Fibroblast of upper back skin (primary cell): ENCODE measurements at regions not wholly inside any gene's neighbourhood (a gene's known extent, or its start where the extent isn't known, plus 50 kb on each side); places are given as distances from the start of the nearest gene placed in this dataset.
"Not testable (repeated sequence)": the region's sequence is repeated elsewhere in the genome, so short reads cannot be mapped to it uniquely, and the experiment has no call there.

ENCODE experiments used
- DNase-seq: peaks from one replicate; pipeline ENCODE4 v3.0.0-alpha.2; 2013

DNA sequence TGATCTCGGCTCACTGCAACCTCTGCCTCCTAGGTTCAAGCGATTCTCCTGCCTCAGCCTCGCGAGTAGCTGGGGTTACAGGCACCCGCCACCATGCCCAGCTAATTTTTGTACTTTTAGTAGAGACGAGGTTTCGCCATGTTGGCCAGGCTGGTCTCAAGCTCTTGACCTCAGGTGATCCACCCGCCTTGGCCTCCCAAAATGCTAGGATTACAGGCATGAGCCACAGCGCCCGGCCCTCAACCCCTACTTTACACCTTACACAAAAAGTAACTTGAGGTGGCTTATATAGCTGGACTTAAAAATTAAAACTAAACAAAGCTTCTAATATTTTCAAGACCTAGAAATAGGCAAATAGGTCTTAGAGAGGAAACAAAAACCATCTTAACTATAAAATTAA lies 524.0 kb upstream of the FAM174A start:
- DNase-seq = not testable (repeated sequence)

DNA sequence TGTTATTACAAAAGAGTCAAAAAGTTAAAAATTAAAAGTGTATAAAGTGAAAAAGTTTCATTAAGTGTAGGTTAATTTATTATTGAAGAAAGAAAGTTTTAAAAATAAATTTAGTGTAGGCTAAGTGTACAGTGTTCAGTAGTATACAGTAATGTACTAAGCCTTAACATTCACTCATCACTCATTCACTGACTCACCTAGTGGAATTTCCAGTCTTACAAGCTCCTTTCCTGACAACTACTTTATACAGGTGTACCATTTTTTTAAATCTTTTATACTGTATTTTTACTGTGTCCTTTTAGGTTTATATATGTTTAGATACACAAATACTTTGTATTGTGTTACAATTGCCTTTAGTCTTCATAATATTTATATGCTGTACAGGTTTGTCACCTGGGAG lies 530.2 kb upstream of the FAM174A start:
- no peak for DNase-seq

DNA sequence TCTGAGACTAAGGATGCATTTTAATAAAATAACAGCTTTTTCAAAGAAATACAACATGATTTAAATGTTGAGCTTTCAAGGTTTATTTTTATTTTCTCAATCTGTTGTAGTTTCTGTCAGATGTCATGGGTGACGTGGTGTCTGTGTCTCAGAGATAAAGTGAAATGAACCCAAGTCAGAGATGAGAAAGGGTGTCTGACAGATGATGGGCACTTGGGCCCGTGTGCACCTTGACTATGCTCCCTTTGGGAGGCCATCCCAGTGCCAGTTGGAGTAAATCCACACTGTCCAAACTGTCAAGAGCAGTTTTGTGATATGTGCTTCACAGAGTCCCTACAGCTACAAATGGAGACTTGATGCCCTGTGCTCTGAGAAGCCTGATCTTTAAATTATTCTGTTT lies 536.9 kb upstream of the FAM174A start:
- DNase-seq = no peak

DNA sequence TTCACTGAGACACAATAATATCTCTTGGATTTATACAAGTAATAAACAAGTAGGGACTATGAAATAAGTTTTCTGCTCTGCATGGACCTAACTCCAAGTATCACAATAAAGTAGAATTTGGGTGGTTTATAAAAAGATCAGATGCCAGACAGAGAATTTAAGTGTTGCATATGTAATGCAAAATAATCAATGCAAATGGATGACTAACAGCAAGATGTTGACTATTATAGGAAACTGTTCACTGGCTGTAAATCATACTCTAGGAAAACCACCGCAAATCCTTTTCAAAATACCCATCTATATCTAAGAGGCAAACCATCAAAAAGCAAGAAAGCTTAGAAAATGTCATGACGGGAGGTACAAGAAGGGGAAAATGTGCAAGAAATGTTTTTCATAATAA lies 539.8 kb upstream of the FAM174A start:
- no peak for DNase-seq

DNA sequence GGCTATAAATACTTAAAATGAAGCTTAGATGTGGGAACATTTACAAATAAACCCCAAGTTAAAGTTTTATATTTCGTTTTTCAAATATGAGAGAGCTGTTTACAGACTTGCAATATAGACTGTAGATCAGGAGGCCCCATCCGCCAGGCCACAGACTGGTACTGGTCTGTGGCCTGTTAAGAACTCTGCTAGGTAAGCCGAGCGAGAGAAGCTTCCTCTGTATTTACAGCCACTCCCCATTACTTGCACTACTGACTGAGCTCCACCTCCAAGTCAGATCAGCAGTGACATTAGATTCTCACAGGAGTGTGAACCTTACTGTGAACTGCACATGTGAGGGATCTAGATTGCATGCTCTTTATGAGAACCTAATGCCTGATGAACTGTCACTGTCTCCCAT lies 561.4 kb upstream of the FAM174A start:
- no peak for DNase-seq

DNA sequence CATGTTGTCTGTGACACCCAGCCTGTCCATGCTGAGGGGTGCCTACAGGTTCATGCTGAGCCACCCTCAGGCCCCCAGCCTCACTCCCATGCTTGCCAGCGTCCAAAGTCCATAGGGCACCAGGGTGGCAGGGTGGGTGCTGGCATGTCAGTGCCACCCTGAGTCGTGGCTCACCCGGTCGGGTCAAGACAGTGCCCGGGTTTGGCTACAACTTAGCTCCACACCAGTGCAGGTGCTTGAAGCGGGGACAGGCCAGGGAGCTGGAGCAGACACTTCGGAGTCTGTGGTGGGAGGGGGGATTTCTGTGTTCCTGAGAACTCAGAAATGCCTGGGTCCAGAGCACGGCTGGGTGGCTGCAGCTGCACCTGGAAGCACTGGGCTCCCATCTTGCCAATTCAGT lies 579.2 kb upstream of the FAM174A start:
- no peak for DNase-seq

DNA sequence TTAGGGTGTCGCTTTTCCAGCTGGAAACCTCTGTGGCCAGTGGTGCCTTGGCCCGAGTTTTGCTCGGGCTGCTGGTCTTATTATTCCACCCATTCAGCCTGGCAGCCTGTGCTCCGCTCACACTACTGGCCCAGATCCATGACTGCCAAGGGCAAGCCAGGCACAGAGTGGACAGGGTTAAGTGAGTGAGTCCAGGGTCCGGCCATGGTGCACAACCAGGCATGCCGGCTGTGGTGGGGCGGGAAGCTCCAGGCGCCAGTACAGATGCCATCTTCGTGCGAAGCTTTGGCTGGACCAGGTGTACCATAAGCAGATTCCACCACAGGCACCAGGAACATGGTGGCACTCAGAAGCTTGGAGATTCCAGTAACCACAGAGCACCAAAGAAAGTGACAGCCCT lies 580.2 kb upstream of the FAM174A start:
- no peak for DNase-seq

DNA sequence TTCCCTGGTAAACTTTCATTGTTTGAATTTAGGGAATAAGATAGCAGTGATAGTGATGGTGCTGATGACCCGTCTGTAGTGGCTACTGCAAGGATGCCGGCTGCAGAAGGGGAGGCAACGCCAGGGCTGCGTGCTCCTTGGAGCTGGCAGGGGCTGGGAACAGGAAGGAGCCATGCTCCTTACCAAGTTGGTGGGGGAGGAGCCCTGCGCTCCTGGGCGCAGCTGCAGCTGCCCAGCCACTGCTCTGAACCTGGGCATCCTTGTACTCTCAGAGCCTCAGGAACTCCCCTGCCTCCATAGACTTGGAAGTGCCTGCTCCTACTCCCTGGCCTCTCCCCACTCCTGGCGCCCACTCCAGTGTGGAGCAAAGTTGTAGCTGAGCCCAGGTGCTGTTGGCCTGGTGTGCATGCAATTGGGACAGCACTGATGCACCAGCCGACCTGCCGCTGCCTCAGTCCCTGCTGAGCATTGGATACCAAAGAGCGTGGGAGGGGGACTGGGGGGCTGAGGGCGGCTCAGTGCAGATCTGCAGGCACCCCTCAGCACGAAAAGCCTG lies 585.1 kb upstream of the FAM174A start:
- no peak for DNase-seq

DNA sequence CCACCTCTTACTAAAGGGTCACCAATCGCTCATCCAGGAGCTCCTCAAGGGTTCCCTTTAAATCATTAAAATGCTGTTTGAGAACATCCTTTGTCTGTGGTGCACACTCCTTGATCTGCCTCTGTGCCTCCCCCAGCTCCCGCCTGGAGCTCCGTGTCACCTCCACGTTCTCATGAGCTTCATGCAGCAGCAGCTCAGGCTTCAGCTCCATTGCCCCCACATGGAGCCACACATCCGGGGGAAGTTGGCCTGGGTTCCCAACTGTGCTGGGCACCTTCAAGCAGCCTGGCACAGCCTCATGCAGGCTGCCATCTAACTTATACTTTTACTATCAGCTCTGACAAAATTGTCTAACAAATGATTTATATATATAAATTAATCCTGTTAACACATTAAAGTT lies 585.8 kb upstream of the FAM174A start:
- no peak for DNase-seq

DNA sequence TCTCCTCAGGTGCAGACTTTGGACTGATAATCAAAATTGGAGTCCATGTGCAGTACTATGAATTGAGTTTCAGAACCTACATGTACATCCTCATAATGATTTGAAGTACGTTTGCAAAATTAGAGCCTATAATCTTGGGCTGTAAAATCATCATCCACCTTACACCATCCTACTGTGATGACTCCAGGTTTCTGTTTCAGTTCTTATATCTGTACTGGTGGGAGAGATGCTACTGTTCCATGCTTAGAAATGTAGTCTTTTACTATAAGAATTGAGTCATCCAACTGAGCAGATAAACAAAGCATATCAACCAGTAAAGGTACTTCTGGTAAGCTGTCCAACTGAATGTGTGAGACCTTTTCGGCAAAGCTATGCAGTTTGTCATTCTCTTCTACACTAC lies 586.3 kb upstream of the FAM174A start:
- DNase-seq = no peak

DNA sequence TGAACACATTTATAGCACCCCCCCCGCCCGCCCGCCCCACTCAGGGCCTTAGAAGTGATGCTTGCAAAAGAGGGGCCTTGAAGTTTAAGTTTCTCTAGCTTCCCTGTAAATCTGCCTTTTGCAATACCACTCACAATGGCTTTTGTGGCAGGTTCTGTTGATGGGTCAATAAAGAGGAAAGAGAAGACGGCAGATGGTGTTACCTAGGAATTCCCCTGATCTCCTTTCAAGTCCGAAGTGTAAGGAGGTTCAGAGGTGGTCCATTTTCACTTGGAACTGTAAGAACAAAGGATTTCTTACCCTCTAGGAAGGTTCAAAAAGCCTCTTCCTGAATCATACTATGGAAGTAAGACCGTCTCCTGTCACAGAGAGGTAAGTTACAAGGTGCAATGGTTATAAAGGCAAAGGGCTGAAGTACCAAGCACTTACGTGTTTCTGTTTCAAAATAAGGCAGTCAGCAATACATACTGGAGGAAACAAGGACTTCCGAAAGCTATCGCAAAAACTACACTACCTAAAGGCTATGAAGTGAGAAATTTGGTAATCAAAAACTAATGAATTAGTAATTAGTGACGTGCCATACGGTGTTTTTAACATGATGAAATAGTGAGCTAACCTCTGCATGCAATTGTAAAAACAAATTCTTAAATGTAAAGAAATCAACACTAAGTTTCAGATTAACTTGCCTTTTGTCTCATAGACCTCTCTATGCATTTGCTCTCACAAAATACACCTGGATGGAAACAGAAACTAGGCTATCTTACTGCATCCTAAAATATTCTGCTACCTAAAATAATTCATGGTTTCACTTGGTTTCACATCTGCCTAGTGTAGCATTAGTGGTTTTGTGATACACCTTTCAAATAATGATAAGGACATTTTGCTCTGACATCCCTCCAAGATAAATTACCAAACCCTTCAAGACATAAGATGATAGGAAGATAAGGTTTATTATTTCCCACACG lies 589.4 kb upstream of the FAM174A start:
- DNase-seq = no peak

DNA sequence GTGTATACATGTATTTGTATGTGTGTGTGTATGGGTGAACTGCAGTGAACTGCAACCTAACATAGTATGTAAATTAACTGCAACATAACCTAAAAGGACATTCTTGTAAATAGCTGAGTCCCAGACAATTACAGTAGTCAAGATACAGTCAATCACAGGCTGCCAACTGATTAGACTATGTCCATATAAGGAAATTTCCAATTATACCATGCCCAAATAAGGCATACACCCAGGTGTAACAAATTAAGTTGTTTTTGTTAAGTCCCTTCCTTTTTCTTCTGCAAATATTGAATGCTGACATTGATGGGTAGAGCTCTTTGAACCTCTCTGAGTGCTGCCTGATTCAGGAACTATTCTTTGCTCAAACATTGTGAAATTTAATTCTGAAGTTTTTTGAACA lies 594.6 kb upstream of the FAM174A start:
- no peak for DNase-seq

DNA sequence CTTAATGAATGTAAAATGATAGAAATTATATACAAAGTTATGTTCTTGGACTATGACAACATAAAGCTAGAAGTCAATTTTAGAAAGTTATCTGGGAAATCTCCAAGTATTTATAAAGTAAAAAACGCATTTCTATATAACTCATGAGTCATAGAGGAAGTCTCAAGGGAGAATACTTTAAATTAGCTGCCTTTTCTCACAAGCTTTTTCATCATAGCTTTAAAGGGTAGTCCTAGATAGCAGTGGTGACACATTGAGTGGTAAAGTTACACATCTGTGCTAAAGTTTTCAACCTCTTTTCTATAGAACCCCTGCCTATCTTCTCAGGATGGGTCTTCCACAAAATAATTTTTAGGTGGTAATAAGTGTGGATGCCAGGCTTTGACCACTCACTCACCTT lies 598.3 kb upstream of the FAM174A start:
- DNase-seq = no peak

DNA sequence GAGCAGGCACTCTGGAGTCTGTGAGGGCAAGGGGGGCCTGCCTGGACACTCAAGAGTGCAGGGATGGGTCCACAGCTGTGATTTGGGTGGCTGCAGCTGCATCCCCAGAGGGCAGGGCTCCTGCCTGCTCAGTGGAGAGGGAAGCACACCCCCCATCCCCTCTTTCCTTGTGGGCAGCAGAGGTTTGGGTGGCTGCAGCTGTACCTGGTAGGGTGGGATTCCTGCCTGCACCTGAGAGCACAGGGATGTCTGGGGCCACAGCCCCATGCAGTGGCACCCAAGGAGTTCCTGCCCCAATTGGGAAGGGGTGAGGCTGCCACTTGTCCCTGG lies 605.4 kb upstream of the FAM174A start:
- DNase-seq = no peak

DNA sequence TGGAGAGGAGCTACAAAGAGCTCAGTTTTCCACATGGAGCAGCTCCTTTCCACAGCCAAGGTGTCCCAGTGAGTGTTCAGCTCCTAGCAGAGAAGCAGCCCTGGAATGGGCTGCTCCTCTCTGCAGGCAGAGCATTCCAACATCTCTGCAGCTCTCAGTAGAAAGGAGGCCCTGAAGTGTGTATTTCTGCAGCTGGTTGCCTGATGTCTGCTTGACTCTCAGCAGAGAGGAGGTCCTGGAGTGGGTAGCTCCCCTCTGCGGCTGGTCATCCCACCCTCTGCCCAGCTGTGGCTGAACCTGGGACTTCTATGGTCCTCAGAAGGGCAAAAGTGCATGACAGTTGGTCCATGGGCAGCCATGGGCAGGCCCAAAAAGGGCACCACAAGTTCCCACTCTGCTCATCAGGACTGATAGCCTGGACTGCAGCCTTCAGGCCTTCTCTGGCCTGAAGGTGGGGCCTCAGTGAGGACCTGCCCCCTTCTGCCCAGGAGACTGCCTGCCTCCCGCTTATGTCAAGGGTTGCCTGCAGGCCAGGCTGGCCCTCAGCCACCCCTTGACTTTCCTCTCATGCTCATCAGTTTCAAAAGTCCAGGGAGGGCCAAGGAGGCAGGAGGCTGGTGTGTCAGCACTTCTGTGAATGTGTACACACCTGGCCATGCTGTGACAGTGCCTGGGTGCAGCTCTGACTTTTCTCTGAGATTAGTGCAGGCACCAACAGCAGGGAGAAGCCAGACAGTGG lies 605.9 kb upstream of the FAM174A start:
- DNase-seq = no peak

DNA sequence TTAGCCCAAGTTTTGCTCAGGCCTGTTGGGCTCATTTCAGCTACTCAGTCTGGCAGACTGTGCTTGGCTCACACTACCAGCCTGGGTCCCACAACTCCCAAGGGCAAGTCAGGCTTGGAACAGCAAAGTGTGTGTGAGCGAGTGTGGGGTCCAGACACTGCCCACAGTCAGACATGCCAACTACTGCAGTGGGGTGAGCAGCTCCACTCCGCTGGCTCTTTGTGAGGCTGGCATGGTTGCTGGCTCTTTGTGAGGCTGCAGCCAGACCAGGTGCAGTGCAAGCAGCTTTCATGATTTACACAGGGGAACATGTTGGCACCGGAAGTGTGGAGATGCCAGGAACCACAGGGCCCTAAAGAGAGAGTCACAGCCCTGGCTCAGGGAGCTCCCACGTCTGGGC lies 606.7 kb upstream of the FAM174A start:
- DNase-seq = no peak

DNA sequence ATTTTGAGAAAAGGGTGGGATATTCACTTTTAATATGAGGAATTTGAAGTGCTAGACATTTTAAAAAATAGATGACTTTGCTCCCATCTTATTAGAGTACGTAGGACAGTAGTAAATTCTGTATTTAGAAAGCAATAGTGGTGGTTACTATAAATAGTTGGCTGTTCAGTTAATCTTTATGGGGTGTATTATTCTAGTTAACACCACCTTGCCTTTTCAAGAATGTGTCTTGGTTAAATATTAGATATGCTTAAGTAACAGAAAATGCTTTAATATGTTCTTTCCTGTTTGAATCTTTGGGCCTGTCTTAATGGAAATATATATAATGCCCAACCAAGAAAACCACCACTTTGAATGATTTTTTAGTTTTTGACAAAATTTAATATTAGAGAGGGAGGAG lies 608.7 kb upstream of the FAM174A start:
- no peak for DNase-seq

DNA sequence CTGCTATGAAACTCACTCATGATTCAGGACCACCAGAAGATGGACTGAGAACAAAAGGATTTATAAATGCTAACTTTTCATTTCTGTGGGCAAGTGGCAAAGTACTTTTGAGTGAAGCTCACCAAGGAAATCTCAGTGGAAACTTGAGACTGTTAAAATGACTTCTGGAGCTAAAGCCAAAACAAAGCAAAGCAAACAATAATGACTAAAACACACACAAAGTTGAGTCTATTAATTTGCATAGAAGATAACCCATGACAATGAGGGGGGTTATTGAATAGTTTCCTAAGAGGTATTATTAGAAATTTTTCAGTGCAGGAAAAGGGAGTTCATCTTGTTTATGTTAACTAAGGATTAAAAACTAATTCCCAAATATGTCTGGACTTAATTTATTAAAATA lies 612.8 kb upstream of the FAM174A start:
- no peak for DNase-seq

DNA sequence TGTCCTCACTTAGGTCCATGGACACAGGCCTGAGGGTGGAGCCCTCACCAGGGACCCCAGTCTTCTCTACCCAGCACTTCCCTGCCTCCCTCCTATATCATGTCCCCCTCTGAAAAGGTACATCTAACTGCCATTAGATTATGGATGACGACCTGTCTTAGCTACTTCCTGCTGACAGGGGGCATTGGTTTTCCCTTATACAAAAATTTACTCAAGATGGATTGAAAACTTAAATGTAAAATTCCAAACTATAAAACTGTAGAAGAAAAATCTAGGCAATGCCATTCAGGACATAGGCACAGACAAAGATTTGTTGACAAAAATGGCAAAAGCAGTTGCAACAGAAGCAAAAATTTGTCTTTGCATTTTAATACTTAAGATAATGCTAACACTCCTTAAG lies 623.2 kb upstream of the FAM174A start:
- no peak for DNase-seq

DNA sequence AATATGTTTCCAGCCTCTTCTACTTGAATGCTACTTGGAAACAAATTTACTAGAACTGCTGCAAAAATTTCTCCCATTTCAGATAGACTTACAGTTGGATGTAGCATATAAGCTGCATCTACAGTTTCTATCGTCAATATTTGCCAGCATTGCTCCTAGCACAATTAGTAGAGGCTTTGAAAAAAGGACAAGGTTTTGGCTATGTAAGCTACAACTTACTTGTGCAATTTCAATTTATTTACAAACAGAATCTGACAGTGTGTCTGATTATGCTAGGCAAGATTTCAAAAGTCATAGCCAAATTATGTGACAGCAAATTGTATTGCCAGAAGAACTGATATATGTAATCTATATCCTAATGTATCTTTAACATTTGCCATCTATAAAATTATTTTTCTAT lies 628.4 kb upstream of the FAM174A start:
- DNase-seq = no peak

DNA sequence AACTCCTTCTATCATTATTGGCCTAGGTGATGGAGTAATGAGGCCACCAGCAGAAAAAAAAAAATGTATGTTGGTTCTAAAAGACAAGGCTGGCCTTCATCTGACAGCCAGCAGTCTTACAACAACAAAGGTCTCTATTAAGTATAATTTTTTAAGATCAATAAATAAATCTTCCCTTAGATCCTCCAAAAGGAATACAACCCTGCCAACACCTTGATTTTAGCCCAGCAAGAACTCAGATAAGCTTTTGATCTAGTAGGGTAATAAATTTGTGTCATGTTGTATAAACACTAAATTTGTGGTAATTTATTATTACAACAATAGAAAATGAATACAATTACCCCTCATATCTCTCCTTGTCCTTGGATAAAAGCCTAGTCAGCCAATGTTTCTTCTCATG lies 633.2 kb upstream of the FAM174A start:
- no peak for DNase-seq

DNA sequence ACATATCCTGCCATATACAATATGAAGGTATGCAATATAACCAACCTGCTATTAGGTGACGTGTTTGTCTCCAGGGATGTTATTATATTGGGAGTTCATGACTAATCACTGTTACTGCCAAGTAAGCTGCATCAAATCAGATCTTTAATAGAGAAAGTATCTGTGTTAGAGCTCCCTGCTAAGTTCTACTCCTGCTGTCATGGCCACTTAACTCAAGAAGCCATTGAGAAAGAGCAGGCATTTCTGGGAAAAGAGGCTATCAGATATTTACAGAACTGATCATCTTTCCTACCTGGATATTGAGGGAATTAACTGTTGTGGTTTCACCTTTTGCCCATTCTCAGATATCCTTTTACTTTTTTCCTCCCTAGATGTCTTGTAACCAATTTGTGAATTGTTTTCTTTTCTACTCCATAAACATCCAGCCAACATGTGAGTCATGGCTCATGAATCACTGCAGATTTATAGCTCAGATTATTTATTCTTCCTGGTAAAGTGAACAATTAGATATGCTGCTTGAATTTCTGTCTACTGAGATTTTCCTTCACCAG lies 634.8 kb upstream of the FAM174A start:
- peak; percentile 7 for DNase-seq

DNA sequence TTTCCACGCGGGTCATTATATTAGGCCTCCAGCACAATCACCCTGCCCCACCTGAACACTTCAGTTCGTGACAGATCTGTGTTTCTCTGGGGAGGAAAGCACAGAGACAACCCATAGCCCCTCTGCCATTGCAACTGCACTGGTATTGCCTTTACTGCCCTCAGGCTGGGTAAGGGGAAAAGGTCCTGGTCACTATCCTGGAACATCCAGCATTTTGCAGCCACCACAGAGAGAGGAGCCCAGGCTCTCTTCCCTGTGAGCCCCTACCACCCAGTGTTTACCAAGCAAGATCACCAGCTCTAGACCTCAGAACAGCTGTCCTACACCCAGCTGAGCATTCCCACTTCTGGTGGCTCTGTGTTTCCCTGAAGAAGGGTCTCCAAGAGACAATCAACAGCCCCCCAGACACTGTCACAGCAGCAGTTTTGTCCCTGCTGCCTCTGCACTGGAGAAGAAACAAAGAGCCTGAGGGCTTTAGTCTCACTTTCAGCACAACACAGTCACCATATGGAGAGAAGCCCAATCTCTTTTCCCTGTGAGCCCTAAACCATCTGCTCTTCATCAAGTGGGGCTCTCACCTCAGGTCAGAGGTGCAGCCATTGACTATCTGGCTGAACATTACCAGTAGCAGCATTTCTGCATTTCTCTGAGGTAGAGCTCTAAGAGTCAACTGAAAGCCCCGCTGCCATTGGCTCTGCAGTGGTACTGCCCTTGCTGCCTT lies 655.2 kb upstream of the FAM174A start:
- no peak for DNase-seq
